A673 (cell line): ENCODE measurements at regions not wholly inside any gene's neighbourhood (a gene's known extent, or its start where the extent isn't known, plus 50 kb on each side); places are given as distances from the start of the nearest gene placed in this dataset.

ENCODE experiments used
- BruUV-seq: library from RNA; stranded (reverse); fragments of 400-500 nt; replicated peaks from 2 replicates; lab custom pipeline; 2021; lab: Mats Ljungman, UMichigan
- CTCF ChIA-PET: fragments of 300-600 bp; sonication (Branson Sonifier 250); formaldehyde crosslinking; loops from one replicate; lab custom pipeline; 2022; ENCODE audit warnings: antibody characterized with exemption; lab: Charles Lee
- POLR2A ChIA-PET: fragments of 300-600 bp; sonication (Branson Sonifier 250); formaldehyde crosslinking; loops from one replicate; lab custom pipeline; 2022; ENCODE audit warnings: antibody characterized with exemption; ENCODE audit not compliant: low non-redundant PET; lab: Charles Lee
- DNase-seq: peaks from one replicate; pipeline ENCODE4 v3.0.0-alpha.2; 2015; ENCODE audit warnings: low spot score
- H3K27ac ChIP-seq: fragments of 200-600 bp; sonication (generic); 2 replicates; pipeline ENCODE4 v1.5.1; 2016; ENCODE audit warnings: mixed run types, low read depth, mild to moderate bottlenecking, mixed read lengths, antibody characterized with exemption, low read length; ENCODE audit not compliant: poor library complexity, severe bottlenecking
- H3K27me3 ChIP-seq: fragments of 200-600 bp; sonication (generic); replicated peaks from 2 replicates; pipeline ENCODE4 v1.6.1; 2017; ENCODE audit warnings: mixed run types, low read depth, mild to moderate bottlenecking, mixed read lengths, antibody characterized with exemption, low read length; ENCODE audit not compliant: insufficient read depth, poor library complexity
- H3K36me3 ChIP-seq: fragments of 200-600 bp; sonication (generic); 2 replicates; pipeline ENCODE4 v1.6.1; 2016; ENCODE audit warnings: mixed run types, mild to moderate bottlenecking, mixed read lengths, antibody characterized with exemption, low read length; ENCODE audit not compliant: insufficient read depth, poor library complexity, severe bottlenecking
- H3K4me1 ChIP-seq: fragments of 200-600 bp; sonication (generic); 2 replicates; pipeline ENCODE4 v1.6.1; 2017; ENCODE audit warnings: mixed run types, mild to moderate bottlenecking, mixed read lengths, antibody characterized with exemption, low read length; ENCODE audit not compliant: insufficient read depth, poor library complexity, severe bottlenecking
- H3K4me3 ChIP-seq: fragments of 200-600 bp; sonication (generic); 2 replicates; pipeline ENCODE4 v1.5.1; 2016; ENCODE audit warnings: low read depth, mixed run types, mild to moderate bottlenecking, mixed read lengths, low read length; ENCODE audit not compliant: poor library complexity, severe bottlenecking
- H3K9me3 ChIP-seq: fragments of 200-600 bp; sonication (generic); 2 replicates; pipeline ENCODE4 v1.6.1; 2016; ENCODE audit warnings: mixed run types, low read depth, mild to moderate bottlenecking, mixed read lengths, antibody characterized with exemption, low read length; ENCODE audit not compliant: poor library complexity, severe bottlenecking
- CTCF ChIP-seq: fragments of 300-800, 200-600 bp; sonication (generic); conservative IDR thresholded peaks from 2 replicates; pipeline ENCODE4 v1.5.1; 2017; ENCODE audit warnings: low read depth, mild to moderate bottlenecking, antibody characterized with exemption, low read length, moderate library complexity, mixed read lengths
- EZH2 ChIP-seq: fragments of 200-600 bp; sonication (generic); IDR thresholded peaks from 2 replicates; pipeline ENCODE4 v1.6.1; 2017; ENCODE audit warnings: borderline replicate concordance, low read depth, mild to moderate bottlenecking, mixed read lengths, antibody characterized with exemption, low read length; ENCODE audit not compliant: poor library complexity, severe bottlenecking
- intact Hi-C: fragments of 100-400 bp; cut with micrococcal nuclease; formaldehyde crosslinking; loops from one replicate; pipeline ENCODE4 v1.10.0; 2022; ENCODE audit not compliant: unreplicated experiment

GRCh38 chr6:5860849-5861248 lies 145.9 kb downstream of the NRN1 start:
- TF ChIP-seq CTCF: no peak
- no peak for TF ChIP-seq EZH2
- H3K36me3 ChIP-seq: no peaks in the 10 kb centered on the region
- H3K27me3 ChIP-seq: no peaks in the 10 kb centered on the region
- CTCF ChIA-PET: no interaction called here
- intact Hi-C loops: no loop called here
- DNase-seq: no peak
- H3K9me3 ChIP-seq: no peaks in the 10 kb centered on the region
- H3K4me1 ChIP-seq: no peaks in the 10 kb centered on the region
- H3K27ac ChIP-seq: no peak overlapping the region
- POLR2A ChIA-PET: no interaction called here
- no peak overlapping the region for H3K4me3 ChIP-seq
- no TSS peak for BruUV-seq

- BruUV-seq: no TSS peak
- H3K27me3 ChIP-seq: peaks cover under 1% of the 10 kb centered on the region
- TF ChIP-seq CTCF: no peak
- no peak overlapping the region for H3K4me3 ChIP-seq
- H3K9me3 ChIP-seq: no peaks in the 10 kb centered on the region
- POLR2A ChIA-PET: no interaction called here
- H3K36me3 ChIP-seq: no peaks in the 10 kb centered on the region
- H3K27ac ChIP-seq: no peak overlapping the region
- CTCF ChIA-PET: no interaction called here
- no peak for DNase-seq
- intact Hi-C loops: no loop called here
- H3K4me1 ChIP-seq: no peaks in the 10 kb centered on the region
Measured at GRCh38 chr6:5855787-5856470, 150.8 kb downstream of the NRN1 start.

- H3K27me3 ChIP-seq: peaks cover 4% of the 10 kb centered on the region
- no peak for TF ChIP-seq CTCF
- no peak for TF ChIP-seq EZH2
- ChIA-PET CTCF (no interaction called here), POLR2A (no interaction called here)
- no peaks in the 10 kb centered on the region for H3K9me3 ChIP-seq
- H3K36me3 ChIP-seq: no peaks in the 10 kb centered on the region
- no TSS peak for BruUV-seq
- DNase-seq: no peak
- no peaks in the 10 kb centered on the region for H3K4me1 ChIP-seq
- H3K27ac ChIP-seq: no peak overlapping the region
- intact Hi-C loops: no loop called here
- H3K4me3 ChIP-seq: no peak overlapping the region
Measured at GRCh38 chr6:5854899-5855298, 151.8 kb downstream of the NRN1 start.
